ENCODE measurements at regions not wholly inside any gene's neighbourhood (a gene's known extent, or its start where the extent isn't known, plus 50 kb on each side); places are given as distances from the start of the nearest gene placed in this dataset.

- no peak overlapping the region for H3K27ac ChIP-seq
- TF ChIP-seq CTCF (conservative IDR thresholded peaks at IDR 0.05) = no peak
Measured at GRCh38 chr2:230640540-230641011, 72.1 kb upstream of the CAB39 start.

GRCh38 chr2:230642966-230643365 lies 69.7 kb upstream of the CAB39 start:
- H3K27ac ChIP-seq = no peak overlapping the region
- TF ChIP-seq CTCF (conservative IDR thresholded peaks at IDR 0.05) (no peak), ZFX (IDR thresholded peaks at IDR 0.05) (no peak)

- H3K27ac ChIP-seq = no peak overlapping the region
- TF ChIP-seq ZFX (IDR thresholded peaks at IDR 0.05) = no peak
- TF ChIP-seq CTCF (conservative IDR thresholded peaks at IDR 0.05) = no peak
Measured at GRCh38 chr2:230643576-230644291, 68.9 kb upstream of the CAB39 start.

- TF ChIP-seq CTCF (conservative IDR thresholded peaks at IDR 0.05) (no peak), ZFX (IDR thresholded peaks at IDR 0.05) (no peak)
- no peak overlapping the region for H3K27ac ChIP-seq
Measured at GRCh38 chr2:230644356-230644935, 68.2 kb upstream of the CAB39 start.

GRCh38 chr2:230648356-230648755 lies 64.3 kb upstream of the CAB39 start:
- no peak overlapping the region for H3K27ac ChIP-seq
- TF ChIP-seq CTCF (conservative IDR thresholded peaks at IDR 0.05) (no peak), ZFX (IDR thresholded peaks at IDR 0.05) (no peak)

- TF ChIP-seq CTCF (conservative IDR thresholded peaks at IDR 0.05) = no peak
- TF ChIP-seq ZFX (IDR thresholded peaks at IDR 0.05) = no peak
- no peak overlapping the region for H3K27ac ChIP-seq
Measured at GRCh38 chr2:230650585-230651137, 62.0 kb upstream of the CAB39 start.

GRCh38 chr2:230654057-230654456 lies 58.6 kb upstream of the CAB39 start:
- TF ChIP-seq CTCF (conservative IDR thresholded peaks at IDR 0.05) = no peak
- TF ChIP-seq ZFX (IDR thresholded peaks at IDR 0.05) = no peak
- no peak overlapping the region for H3K27ac ChIP-seq

Data from C4-2B (cell line).